Activated T-cell treated with anti-CD3 and anti-CD28 coated beads for 48 hours (primary cell): ENCODE measurements at regions not wholly inside any gene's neighbourhood (a gene's known extent, or its start where the extent isn't known, plus 50 kb on each side); places are given as distances from the start of the nearest gene placed in this dataset.

ENCODE experiments used
- DNase-seq: peaks from one replicate; pipeline ENCODE4 v3.0.0-alpha.2; 2020; ENCODE audit warnings: low read depth

GRCh38 chr9:1201901-1202300, 151.7 kb downstream of the DMRT2 start:
- no peak for DNase-seq

- no peak for DNase-seq
Observed at GRCh38 chr9:1202512-1203280, 152.5 kb downstream of the DMRT2 start.

- no peak for DNase-seq
Observed at GRCh38 chr9:1207686-1208085, 157.5 kb downstream of the DMRT2 start.

GRCh38 chr9:1208157-1208556, 158.0 kb downstream of the DMRT2 start:
- no peak for DNase-seq

- DNase-seq: no peak
Observed at GRCh38 chr9:1210954-1211353, 160.8 kb downstream of the DMRT2 start.

DNA sequence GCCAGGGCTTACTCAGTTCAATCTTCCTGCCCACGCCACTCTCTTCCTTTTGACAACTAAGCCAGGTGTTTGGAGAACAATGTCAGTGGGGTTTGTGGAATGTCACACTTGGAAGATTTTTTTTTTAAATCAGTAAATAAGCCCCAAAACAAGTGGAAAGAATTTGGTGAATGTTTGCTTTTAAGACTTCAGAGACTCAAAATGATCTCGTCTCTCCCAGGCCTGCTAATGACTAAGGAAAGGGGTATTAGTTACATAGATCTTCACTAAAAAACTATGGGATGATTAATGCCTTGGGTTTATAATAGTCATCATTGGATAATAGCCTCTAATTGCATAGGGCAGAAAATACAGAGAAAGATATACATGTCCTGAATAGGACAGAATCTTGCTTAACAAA, 166.4 kb downstream of the DMRT2 start:
- no peak for DNase-seq

- no peak for DNase-seq
Observed at GRCh38 chr9:1217076-1217475, 166.9 kb downstream of the DMRT2 start.

DNA sequence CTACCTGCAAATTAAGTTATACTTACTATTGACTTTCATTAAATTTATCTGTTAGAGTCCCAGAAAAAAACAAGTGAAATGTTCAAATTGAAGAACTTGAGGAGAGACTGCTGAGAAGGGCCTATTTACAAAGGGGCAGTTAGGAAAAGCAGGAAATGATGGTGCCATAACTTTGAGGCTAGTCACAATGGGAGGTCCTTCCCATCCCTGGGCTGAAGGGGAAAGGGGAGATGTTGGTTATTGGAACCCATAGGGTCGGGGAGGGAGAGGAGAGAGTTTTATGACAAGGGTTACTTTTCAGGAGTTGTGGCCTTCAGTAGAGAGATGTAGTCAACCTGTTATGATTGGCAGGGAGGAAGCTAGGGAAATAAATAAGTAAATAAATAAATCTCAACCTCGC, 169.1 kb downstream of the DMRT2 start:
- DNase-seq: no peak

GRCh38 chr9:1221298-1221697, 171.1 kb downstream of the DMRT2 start:
- DNase-seq: no peak

GRCh38 chr9:1222511-1222910, 172.4 kb downstream of the DMRT2 start:
- no peak for DNase-seq

DNA sequence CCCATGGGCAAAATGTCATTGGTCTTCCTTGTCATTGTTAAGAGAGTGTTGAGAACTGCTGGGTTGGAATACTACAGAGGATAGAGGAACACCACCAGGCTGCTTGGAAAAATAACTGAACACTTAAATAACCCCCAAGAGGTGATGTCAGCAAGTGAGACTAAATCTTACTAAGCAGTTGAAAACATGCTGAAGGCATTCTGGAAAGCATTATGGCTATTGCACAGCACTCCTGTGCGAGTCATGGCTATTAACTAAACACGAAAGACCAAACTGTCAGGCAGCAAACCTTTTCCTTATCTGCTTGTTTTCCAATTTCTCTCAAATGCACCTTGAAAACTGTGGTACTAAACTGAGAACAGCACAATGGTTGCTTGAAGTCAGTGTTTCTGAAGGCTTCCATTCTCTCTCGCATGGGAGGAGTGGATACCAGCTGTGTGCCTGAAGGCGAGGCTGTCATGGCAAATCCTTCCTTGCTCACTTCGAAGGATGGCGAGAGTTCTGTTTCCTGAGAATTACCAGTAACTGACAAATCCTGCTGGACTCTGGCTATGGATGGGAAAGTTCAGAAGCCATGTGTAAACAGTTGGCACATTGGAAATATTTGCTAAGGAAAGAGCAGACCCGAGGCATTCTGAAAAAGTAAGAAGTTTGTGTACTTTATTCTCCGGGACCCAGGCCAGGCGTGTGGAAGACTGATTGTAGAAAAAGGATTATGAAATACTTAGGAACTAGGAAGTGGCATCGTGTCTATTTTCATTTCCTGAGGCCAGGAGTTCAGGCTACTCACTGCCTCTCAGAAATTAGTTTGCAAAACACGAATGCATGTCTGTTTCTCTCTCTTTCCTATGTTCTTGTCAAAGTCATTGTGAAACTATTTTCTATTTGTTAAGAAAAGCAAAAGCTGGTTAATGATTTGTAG, 182.1 kb downstream of the DMRT2 start:
- DNase-seq: no peak

DNA sequence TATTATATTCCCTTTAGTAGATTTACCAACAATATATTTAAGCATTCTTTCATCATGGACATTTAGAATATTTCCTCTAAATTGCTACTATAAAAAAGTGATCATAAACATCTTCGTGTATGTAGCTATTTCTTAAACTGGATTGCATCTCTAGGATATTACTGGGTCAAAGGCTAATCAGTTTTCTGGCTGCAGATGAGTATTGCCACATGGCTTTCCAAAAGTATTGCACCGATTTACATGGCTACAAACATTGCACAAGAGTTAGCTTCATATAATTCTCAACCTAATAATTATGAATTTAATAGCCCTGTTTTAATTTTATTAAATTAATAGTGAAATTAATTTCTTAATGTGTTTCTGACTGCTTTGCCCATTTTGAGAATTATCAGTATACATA, 183.4 kb downstream of the DMRT2 start:
- DNase-seq: no peak

GRCh38 chr9:1235650-1236049, 185.5 kb downstream of the DMRT2 start:
- DNase-seq: no peak

DNA sequence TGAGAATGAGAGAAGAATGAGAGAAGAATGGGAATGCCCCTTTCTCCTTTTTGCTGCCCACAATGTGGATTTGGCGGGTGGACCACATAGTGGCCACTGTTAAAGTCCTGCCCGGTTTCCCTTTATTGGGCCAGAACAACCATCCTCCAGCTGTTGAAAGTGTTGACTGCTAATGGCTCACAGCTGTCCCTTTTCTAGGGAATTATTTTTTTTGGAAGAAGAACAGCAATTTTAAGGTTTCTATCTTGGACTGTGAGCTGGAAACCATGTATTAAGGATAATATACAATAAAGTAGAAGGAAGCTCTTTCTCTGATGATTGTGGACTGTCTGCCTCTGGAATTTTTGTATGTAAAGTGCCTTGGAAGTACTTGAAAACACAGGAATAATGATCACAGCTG, 185.9 kb downstream of the DMRT2 start:
- DNase-seq: no peak

DNA sequence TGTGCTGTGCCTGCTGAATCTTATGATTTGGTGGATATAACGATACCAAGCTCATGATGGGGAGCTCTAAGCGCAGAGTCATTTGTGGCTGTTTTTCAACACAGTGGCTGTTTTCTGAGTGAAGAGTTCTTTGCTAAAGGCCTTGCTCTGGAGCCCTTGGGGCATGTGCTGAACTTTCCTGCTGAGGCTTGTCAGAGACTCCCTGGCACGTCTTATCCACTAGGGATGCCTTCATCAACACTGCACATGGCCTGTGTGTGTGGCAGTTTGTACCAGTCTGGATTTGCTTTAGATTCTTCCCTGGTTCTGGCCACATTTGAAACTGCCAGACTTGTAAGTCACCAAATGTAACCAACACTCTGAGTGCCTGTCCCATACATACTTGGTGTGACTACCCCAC, 188.2 kb downstream of the DMRT2 start:
- no peak for DNase-seq

DNA sequence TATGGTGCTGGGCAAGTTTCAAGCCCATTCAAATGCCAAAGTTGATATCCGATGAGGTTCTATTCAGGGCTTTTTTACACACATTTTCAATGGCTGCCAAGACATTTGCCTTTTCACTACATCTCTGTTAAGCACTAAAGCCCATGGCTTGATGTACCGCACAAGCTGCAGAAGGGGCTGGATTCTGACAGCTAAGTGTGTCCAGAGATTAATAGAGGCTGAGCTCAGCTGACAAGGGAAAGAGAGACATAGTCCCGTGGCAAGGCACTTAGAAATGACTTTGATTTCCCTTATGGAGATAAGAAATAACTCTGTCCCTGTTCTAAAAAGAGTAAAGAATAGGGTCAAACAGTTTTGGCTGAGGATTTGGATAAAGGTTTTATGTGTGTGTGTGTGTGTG, 198.6 kb downstream of the DMRT2 start:
- no peak for DNase-seq

GRCh38 chr9:1253064-1253979, 203.2 kb downstream of the DMRT2 start:
- no peak for DNase-seq

- no peak for DNase-seq
Observed at GRCh38 chr9:1254071-1254470, 203.9 kb downstream of the DMRT2 start.

GRCh38 chr9:1256178-1256577, 206.0 kb downstream of the DMRT2 start:
- no peak for DNase-seq

DNA sequence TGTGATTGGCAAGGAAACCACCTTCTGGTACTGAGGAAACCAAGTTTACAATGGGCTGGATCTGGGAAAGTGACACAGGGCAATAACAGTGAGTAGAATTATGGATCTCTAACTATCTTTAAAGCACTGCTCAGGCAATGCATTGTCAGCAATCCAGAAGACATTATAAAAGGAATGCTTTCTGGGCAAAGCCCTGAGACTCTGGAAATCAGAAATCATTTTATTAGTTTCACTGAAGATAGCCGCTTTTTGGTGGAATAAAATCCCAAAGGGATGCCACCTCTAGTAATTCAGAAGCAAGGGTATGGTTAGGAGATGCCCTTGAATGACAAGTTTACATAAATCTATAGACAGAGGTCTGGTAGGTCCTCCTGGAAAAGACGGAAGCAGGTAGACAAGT, 211.1 kb downstream of the DMRT2 start:
- no peak for DNase-seq

DNA sequence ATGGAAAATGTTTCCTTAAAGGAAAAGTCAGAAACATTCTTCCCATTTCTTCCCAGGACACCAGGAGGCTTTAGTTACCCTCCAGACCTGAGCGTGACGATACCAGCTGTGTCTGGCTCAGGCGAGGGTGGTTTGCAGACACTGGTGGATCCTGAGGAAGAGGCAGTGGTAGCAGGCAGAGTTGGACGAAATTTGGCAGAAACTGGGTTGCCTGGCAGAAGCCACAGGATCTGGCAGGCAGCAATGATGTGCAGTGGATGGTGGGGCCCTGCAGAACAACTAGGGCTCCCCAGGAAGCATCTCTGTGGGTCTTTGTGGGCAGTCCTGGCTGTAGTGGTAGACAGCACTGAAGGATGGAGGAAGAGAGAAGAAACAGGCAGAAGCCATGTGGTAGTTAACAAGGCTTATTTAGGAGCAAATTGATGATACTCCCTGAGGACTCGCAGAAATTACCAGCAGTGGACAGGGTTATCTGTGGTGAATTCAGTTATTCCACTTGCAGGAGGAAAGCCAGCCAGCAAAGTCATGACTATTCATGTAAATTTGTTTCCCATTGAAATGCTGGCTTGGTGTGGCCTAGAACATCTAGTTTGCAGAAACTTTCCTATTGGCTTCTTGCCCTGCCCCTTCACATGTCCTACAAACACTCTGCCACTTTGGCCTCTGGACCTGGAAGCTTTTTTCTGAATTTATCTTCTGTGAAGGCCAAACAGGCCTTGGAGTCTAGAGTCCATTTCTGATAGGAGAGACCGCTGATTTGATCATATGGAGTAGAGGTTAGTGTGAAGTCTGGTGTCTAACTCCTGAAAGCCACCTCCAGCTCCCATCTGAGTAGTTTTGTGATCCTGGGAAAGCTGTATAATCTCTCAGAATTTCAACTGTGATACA, 212.0 kb downstream of the DMRT2 start:
- DNase-seq: no peak
